Adrenal gland (tissue), 9 donors: ENCODE measurements at regions not wholly inside any gene's neighbourhood (a gene's known extent, or its start where the extent isn't known, plus 50 kb on each side); places are given as distances from the start of the nearest gene placed in this dataset.

Source experiments
- DNase-seq, 7 donors: peaks; one replicate each; pipeline ENCODE4 v3.0.0-alpha.2; 2019 to 2020
- H3K27ac ChIP-seq, 5 donors: fragments of 200-600 bp; sonication (generic) in 4 of 5; 1 replicate in 3 of 5; 2 replicates in 2 of 5; pipeline versions ENCODE4 v1.5.1 to v1.8.0; 2016 to 2020; ENCODE audit warnings: mild to moderate bottlenecking in 1 of 5
- H3K27me3 ChIP-seq: fragments of 200-600 bp; 2 replicates; pipeline ENCODE4 v1.8.0; 2021
- H3K36me3 ChIP-seq, 2 donors: fragments of 200-600 bp; replicated peaks in 1 of 2; 1 replicate in 1 of 2; 2 replicates in 1 of 2; pipeline versions ENCODE4 v1.5.1 to v1.8.0; 2018 to 2022
- H3K4me1 ChIP-seq, 2 donors: fragments of 200-600 bp; replicated peaks in 1 of 2; 1 replicate in 1 of 2; 2 replicates in 1 of 2; pipeline versions ENCODE4 v1.5.1 to v1.8.0; 2018 to 2021
- H3K4me3 ChIP-seq, 4 donors: fragments of 200-600 bp; sonication (generic) in 3 of 4; one replicate each; pipeline ENCODE4 v1.5.1; 2016 to 2018
- H3K9me3 ChIP-seq, 3 donors: fragments of 200-600 bp; sonication (generic) in 1 of 3; replicated peaks in 1 of 3; 1 replicate in 2 of 3; 2 replicates in 1 of 3; pipeline versions ENCODE4 v1.5.1 to v1.8.0; 2016 to 2021
- CTCF ChIP-seq, 6 experiments: fragments of 450-650 bp in 4 of 6; fragments of 200-600 bp in 2 of 6; sonication (generic) in 1 of 6; IDR thresholded peaks; 1 replicate in 5 of 6; 2 replicates in 1 of 6; pipeline versions ENCODE4 v1.5.1 to v1.8.0; 2016 to 2021; ENCODE audit warnings: antibody characterized with exemption in 6 of 6, mild to moderate bottlenecking in 2 of 6, moderate library complexity in 1 of 6
- POLR2A ChIP-seq, 2 donors: fragments of 450-650 bp; IDR thresholded peaks; one replicate each; pipeline ENCODE4 v1.6.1; 2017; ENCODE audit warnings: antibody characterized with exemption in 2 of 2, mild to moderate bottlenecking in 2 of 2, moderate library complexity in 1 of 2
- WGBS, 4 donors: extraction: QIAGEN DNeasy Blood & Tissue Kit in 2 of 4; methylation state at CpG; one replicate each; pipeline versions ENCODE4 v1.1.5 to v1.1.7; 2013 to 2017; 5-methylcytosine and 5-hydroxymethylcytosine counted together
- intact Hi-C, 2 donors: fragments of 100-400 bp; cut with DNase I; formaldehyde crosslinking; loops; one replicate each; pipeline versions ENCODE4 v1.14.1 to v1.15.0; 2022 to 2023
- donor health status: healthy with polysubstance abuse.
- donor health status: Bipolar disorder and iron deficiency.
- donor health status: DM: yes; HTN: yes; CAD: no.
- donor health status: DM: no; HTN: no; CAD: no.
- donor health status: DM: no; HTN: no; CAD: no.

GRCh38 chr18:79585395-79586370 lies 93.9 kb upstream of the CTDP1 start:
- H3K27ac ChIP-seq, result no peak overlapping the region
- H3K36me3 ChIP-seq, result no peaks in the 10 kb centered on the region
- no peak for TF ChIP-seq POLR2A (IDR thresholded peaks at IDR 0.05)
- TF ChIP-seq CTCF (IDR thresholded peaks at IDR 0.05), result no peak
- H3K4me3 ChIP-seq, result no peak overlapping the region
- WGBS, 4 donors, result 68 to 83% (median 78%) methylated on average over 10 to 20 of the region's 20 CpGs
- H3K9me3 ChIP-seq, result no peaks in the 10 kb centered on the region
- H3K27me3 ChIP-seq, result no peaks in the 10 kb centered on the region
- intact Hi-C loops, result no loop called here
- DNase-seq, result no peak
- H3K4me1 ChIP-seq, result peaks cover 0 to 7% of the 10 kb centered on the region in 2 donors

GRCh38 chr18:79586436-79587225 lies 93.0 kb upstream of the CTDP1 start:
- no peaks in the 10 kb centered on the region for H3K27me3 ChIP-seq
- TF ChIP-seq POLR2A (IDR thresholded peaks at IDR 0.05), result no peak
- TF ChIP-seq CTCF (IDR thresholded peaks at IDR 0.05), result no peak
- H3K4me1 ChIP-seq, result peaks cover 0 to 7% of the 10 kb centered on the region in 2 donors
- H3K4me3 ChIP-seq, result no peak overlapping the region
- no peaks in the 10 kb centered on the region for H3K9me3 ChIP-seq
- 84 to 90% (median 89%) methylated on average over 21 to 34 of the region's 34 CpGs for WGBS, 4 donors
- no peak overlapping the region for H3K27ac ChIP-seq
- no peaks in the 10 kb centered on the region for H3K36me3 ChIP-seq
- no peak for DNase-seq
- intact Hi-C loops, result no loop called here

- WGBS, 4 donors, result 86 to 93% (median 90%) methylated on average over 5 to 16 of the region's 16 CpGs
- intact Hi-C loops, result no loop called here
- Histone ChIP-seq H3K4me3 (no peak overlapping the region), H3K27ac (no peak overlapping the region), H3K36me3 (no peaks in the 10 kb centered on the region), H3K27me3 (no peaks in the 10 kb centered on the region), H3K9me3 (no peaks in the 10 kb centered on the region), H3K4me1 (peaks cover 0 to 7% of the 10 kb centered on the region in 2 donors)
- TF ChIP-seq CTCF (IDR thresholded peaks at IDR 0.05), result no peak
- DNase-seq, result no peak
Observed at GRCh38 chr18:79587226-79587741, 92.3 kb upstream of the CTDP1 start.
